ENCODE measurements at regions not wholly inside any gene's neighbourhood (a gene's known extent, or its start where the extent isn't known, plus 50 kb on each side); places are given as distances from the start of the nearest gene placed in this dataset.

DNA sequence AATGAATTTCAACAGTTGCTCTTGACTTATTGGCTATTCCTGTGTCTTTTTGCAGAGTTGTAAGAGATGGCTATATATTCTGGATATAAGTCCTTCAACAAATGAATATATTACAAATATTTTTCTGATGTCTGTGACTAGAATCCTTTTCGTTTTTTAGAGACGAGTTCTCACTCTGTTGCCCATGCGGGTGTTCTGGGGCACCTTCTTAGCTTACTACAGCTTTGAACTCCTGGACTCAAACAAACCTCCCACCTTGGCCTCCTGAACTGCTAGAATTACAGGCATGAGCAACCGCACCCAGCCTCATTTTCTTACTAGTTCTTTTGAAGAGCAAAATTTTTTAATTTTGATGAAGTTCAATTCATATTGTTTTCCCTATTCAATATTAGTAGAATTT, 287.8 kb downstream of the LIG4 start:
- TF ChIP-seq POLR2A (IDR thresholded peaks at IDR 0.05; ENCODE audit: low read depth, low read length) (no peak), POLR2AphosphoS5 (IDR thresholded peaks at IDR 0.05; ENCODE audit: insufficient read depth, low read depth, low read length) (no peak), MYC (IDR thresholded peaks at IDR 0.05; ENCODE audit: low read depth, low read length) (no peak), EZH2 (IDR thresholded peaks at IDR 0.05; ENCODE audit: borderline replicate concordance, low read depth, low read length, severe bottlenecking) (no peak), JUN (IDR thresholded peaks at IDR 0.05; ENCODE audit: borderline replicate concordance, insufficient read depth, insufficient read length, low read depth) (no peak)
- TF ChIP-seq, protein P1, sequence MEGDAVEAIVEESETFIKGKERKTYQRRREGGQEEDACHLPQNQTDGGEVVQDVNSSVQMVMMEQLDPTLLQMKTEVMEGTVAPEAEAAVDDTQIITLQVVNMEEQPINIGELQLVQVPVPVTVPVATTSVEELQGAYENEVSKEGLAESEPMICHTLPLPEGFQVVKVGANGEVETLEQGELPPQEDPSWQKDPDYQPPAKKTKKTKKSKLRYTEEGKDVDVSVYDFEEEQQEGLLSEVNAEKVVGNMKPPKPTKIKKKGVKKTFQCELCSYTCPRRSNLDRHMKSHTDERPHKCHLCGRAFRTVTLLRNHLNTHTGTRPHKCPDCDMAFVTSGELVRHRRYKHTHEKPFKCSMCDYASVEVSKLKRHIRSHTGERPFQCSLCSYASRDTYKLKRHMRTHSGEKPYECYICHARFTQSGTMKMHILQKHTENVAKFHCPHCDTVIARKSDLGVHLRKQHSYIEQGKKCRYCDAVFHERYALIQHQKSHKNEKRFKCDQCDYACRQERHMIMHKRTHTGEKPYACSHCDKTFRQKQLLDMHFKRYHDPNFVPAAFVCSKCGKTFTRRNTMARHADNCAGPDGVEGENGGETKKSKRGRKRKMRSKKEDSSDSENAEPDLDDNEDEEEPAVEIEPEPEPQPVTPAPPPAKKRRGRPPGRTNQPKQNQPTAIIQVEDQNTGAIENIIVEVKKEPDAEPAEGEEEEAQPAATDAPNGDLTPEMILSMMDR (IDR thresholded peaks at IDR 0.05; ENCODE audit: extremely low read depth in 1 of 2, insufficient read depth in 1 of 2, low read depth in 1 of 2, low read length in 2 of 2), result no peak
- TF ChIP-seq, protein P2, sequence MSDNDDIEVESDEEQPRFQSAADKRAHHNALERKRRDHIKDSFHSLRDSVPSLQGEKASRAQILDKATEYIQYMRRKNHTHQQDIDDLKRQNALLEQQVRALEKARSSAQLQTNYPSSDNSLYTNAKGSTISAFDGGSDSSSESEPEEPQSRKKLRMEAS (IDR thresholded peaks at IDR 0.05; ENCODE audit: insufficient read depth, insufficient read length), result no peak
